ENCODE measurements at regions not wholly inside any gene's neighbourhood (a gene's known extent, or its start where the extent isn't known, plus 50 kb on each side); places are given as distances from the start of the nearest gene placed in this dataset.

DNA sequence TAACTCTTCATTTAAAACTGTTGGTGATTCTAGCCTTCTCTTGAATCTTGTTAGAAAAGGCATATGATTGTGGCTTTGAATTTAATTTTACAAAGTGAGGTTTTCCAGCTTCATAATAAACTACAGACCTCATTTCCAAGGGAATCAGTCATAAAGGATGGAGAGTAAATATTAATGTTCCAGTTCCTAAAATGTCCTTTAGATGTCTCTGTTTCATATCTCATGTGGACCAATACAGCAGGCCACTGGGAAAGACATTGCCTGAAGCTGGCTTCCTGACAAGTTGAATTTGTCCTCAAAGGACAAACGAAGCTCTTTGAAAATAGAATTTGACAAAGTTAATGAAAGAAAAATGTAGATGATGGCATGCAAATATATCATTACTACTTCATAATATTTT is 125.4 kb downstream of the ZNF330 start:
- TF ChIP-seq, protein P1, sequence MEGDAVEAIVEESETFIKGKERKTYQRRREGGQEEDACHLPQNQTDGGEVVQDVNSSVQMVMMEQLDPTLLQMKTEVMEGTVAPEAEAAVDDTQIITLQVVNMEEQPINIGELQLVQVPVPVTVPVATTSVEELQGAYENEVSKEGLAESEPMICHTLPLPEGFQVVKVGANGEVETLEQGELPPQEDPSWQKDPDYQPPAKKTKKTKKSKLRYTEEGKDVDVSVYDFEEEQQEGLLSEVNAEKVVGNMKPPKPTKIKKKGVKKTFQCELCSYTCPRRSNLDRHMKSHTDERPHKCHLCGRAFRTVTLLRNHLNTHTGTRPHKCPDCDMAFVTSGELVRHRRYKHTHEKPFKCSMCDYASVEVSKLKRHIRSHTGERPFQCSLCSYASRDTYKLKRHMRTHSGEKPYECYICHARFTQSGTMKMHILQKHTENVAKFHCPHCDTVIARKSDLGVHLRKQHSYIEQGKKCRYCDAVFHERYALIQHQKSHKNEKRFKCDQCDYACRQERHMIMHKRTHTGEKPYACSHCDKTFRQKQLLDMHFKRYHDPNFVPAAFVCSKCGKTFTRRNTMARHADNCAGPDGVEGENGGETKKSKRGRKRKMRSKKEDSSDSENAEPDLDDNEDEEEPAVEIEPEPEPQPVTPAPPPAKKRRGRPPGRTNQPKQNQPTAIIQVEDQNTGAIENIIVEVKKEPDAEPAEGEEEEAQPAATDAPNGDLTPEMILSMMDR (IDR thresholded peaks at IDR 0.05; ENCODE audit: unreplicated experiment) = peak; percentile 27
- no peaks in the 10 kb centered on the region for H3K36me3 Mint-ChIP-seq (ENCODE audit: insufficient read depth)
- no peak overlapping the region for H3K27ac Mint-ChIP-seq
- H3K4me1 Mint-ChIP-seq (ENCODE audit: low read depth) = peaks cover 4% of the 10 kb centered on the region
- H3K9me3 Mint-ChIP-seq (ENCODE audit: low read depth) = no peaks in the 10 kb centered on the region
- no peak overlapping the region for H3K4me3 Mint-ChIP-seq (ENCODE audit: low read depth)
- no peak for DNase-seq (ENCODE audit: low spot score, unreplicated experiment)
- H3K27me3 Mint-ChIP-seq = no peaks in the 10 kb centered on the region

DNA sequence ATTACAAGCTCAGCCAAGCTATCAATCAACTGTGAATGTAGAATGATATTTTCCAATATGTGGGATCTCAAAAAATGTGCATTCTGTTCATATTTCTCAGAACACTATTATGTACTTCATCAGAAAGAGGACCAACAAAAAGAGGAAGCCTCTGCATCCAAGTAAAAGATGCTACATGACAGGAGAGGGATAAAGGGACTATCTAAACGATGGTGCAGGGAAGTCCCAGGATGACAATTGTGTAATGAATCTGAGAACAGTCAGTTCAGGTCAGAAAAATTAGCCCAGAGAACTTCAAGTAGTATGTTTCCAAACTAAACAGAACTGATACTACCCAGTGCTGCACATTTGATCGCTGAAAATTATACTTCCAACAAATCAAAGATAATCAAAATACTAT is 127.0 kb downstream of the ZNF330 start:
- Mint-ChIP-seq H3K4me1 (ENCODE audit: low read depth) (peaks cover 8% of the 10 kb centered on the region), H3K9me3 (ENCODE audit: low read depth) (no peaks in the 10 kb centered on the region), H3K27me3 (no peaks in the 10 kb centered on the region), H3K27ac (no peak overlapping the region), H3K4me3 (ENCODE audit: low read depth) (no peak overlapping the region), H3K36me3 (ENCODE audit: insufficient read depth) (no peaks in the 10 kb centered on the region)
- TF ChIP-seq, protein P1 (IDR thresholded peaks at IDR 0.05; ENCODE audit: unreplicated experiment) = no peak
- no peak for DNase-seq (ENCODE audit: low spot score, unreplicated experiment)

DNA sequence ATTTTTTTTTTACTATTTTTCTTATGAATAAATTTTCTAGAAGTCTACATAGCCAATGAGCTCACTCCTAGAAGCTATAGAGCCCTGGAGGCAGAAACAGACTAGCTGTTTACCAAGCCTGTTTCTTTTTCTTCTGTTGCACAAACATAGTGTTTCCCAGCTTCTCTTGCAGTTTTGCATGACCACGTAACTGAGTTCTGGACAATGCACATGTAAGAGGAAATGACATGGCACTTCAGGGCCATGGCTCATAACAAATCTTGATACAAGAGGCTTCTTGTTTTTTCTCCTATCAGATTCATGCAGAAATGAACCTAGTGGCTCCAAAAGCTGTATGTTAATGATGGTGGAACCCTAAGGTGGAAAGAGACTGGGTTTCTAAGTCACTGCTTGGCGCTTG is 127.4 kb downstream of the ZNF330 start:
- no peaks in the 10 kb centered on the region for H3K36me3 Mint-ChIP-seq (ENCODE audit: insufficient read depth)
- no peaks in the 10 kb centered on the region for H3K27me3 Mint-ChIP-seq
- no peak overlapping the region for H3K4me3 Mint-ChIP-seq (ENCODE audit: low read depth)

DNA sequence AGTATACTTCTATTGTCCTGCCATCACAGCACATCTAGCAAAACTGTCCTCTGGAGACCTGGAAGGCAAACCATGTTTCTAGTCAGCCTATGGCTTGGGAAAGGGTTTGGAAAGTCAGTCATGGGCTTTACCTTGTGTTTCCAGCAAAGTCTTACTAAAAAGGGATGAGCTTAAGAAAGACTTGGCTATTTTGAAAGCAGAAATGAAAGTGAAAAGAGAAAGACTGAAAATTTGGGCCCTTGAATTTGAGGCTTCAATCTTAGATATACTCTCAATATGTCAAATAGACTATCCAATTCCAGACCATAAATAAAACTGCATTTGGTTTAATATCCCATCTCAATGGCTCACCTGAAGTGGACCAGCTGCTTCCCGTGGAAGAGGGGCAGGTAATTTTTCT is 127.9 kb downstream of the ZNF330 start:
- Mint-ChIP-seq H3K4me1 (ENCODE audit: low read depth) (peaks cover 11% of the 10 kb centered on the region), H3K36me3 (ENCODE audit: insufficient read depth) (no peaks in the 10 kb centered on the region), H3K27me3 (no peaks in the 10 kb centered on the region), H3K27ac (no peak overlapping the region), H3K4me3 (ENCODE audit: low read depth) (no peak overlapping the region), H3K9me3 (ENCODE audit: low read depth) (no peaks in the 10 kb centered on the region)
- DNase-seq (ENCODE audit: low spot score, unreplicated experiment) = no peak
- TF ChIP-seq, protein P1 (IDR thresholded peaks at IDR 0.05; ENCODE audit: unreplicated experiment) = no peak

More for the DNA sequence above, 127.4 kb downstream of the ZNF330 start:
- H3K4me1 Mint-ChIP-seq (ENCODE audit: low read depth) = peaks cover 10% of the 10 kb centered on the region
- DNase-seq (ENCODE audit: low spot score, unreplicated experiment) = no peak
- no peak overlapping the region for H3K27ac Mint-ChIP-seq
- TF ChIP-seq, protein P1 (IDR thresholded peaks at IDR 0.05; ENCODE audit: unreplicated experiment) = no peak
- H3K9me3 Mint-ChIP-seq (ENCODE audit: low read depth) = no peaks in the 10 kb centered on the region

DNA sequence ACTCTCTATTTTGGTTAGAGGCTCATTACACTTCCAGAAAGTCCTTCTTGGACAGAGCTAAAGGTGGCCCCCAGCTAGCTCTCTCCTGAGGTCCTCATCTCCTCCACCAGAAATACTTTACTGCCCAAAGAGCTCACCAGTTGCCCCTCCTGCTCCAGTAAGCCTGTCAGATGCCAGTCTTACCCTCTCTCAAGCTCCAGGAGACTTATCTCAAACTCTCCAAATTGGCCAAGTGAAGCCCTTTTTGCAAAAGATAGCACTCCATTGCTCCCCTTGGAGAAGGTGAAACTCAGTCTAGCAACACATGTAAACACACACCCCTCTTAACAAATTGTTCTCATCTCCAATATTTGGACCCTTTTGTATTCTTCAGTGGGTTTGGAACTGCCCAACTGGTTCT is 128.5 kb downstream of the ZNF330 start:
- Mint-ChIP-seq H3K27me3 (no peaks in the 10 kb centered on the region), H3K36me3 (ENCODE audit: insufficient read depth) (no peaks in the 10 kb centered on the region), H3K9me3 (ENCODE audit: low read depth) (no peaks in the 10 kb centered on the region), H3K4me3 (ENCODE audit: low read depth) (no peak overlapping the region), H3K27ac (no peak overlapping the region), H3K4me1 (ENCODE audit: low read depth) (peaks cover 11% of the 10 kb centered on the region)
- TF ChIP-seq, protein P1 (IDR thresholded peaks at IDR 0.05; ENCODE audit: unreplicated experiment) = no peak
- DNase-seq (ENCODE audit: low spot score, unreplicated experiment) = no peak

All from progenitor cell of endocrine pancreas (in vitro differentiated cells).